Neural progenitor cell (in vitro differentiated cells): ENCODE measurements at regions not wholly inside any gene's neighbourhood (a gene's known extent, or its start where the extent isn't known, plus 50 kb on each side); places are given as distances from the start of the nearest gene placed in this dataset.

Experiments
- DNase-seq: peaks from one replicate; pipeline ENCODE4 v3.0.0-alpha.2; 2016; ENCODE audit warnings: low spot score
- H2AFZ ChIP-seq: fragments of 200-600 bp; sonication (generic); replicated peaks from 2 replicates; pipeline ENCODE4 v1.6.1; 2016; ENCODE audit warnings: antibody characterized with exemption
- H3F3A ChIP-seq: fragments of 200-600 bp; sonication (generic); 2 replicates; pipeline ENCODE4 v1.6.1; 2016; ENCODE audit warnings: antibody characterized with exemption, low read depth
- H3K27ac ChIP-seq: fragments of 200-600 bp; sonication (generic); 2 replicates; pipeline ENCODE4 v1.5.1; 2016; ENCODE audit warnings: mild to moderate bottlenecking
- H3K27me3 ChIP-seq: fragments of 200-600 bp; sonication (generic); 2 replicates; pipeline ENCODE4 v1.6.1; 2016; ENCODE audit warnings: mild to moderate bottlenecking, moderate library complexity
- H3K36me3 ChIP-seq: fragments of 200-600 bp; sonication (generic); 2 replicates; pipeline ENCODE4 v1.5.1; 2016
- H3K4me1 ChIP-seq: fragments of 200-600 bp; sonication (generic); 2 replicates; pipeline ENCODE4 v1.6.1; 2016; ENCODE audit warnings: mixed run types
- H3K4me2 ChIP-seq: fragments of 200-600 bp; sonication (generic); 2 replicates; pipeline ENCODE4 v1.6.1; 2016
- H3K4me3 ChIP-seq: fragments of 200-600 bp; sonication (generic); 2 replicates; pipeline ENCODE4 v1.5.1; 2016
- H3K79me2 ChIP-seq: fragments of 200-600 bp; sonication (generic); 2 replicates; pipeline ENCODE4 v1.6.1; 2016; ENCODE audit warnings: low read depth
- H3K9ac ChIP-seq: fragments of 200-600 bp; sonication (generic); 2 replicates; pipeline ENCODE4 v1.6.1; 2016
- H3K9me3 ChIP-seq: fragments of 200-600 bp; sonication (generic); 2 replicates; pipeline ENCODE4 v1.5.1; 2016; ENCODE audit warnings: low read depth
- H4K20me1 ChIP-seq: fragments of 200-600 bp; sonication (generic); 2 replicates; pipeline ENCODE4 v1.6.1; 2016; ENCODE audit warnings: low read depth
- H3K27ac Mint-ChIP-seq: 3 replicates; pipeline ENCODE4 v1.8.0; 2021; ENCODE audit warnings: mixed read lengths
- H3K27me3 Mint-ChIP-seq: 2 replicates; pipeline ENCODE4 v1.8.0; 2022; ENCODE audit warnings: low read depth, mild to moderate bottlenecking, inconsistent platforms, moderate library complexity, mixed read lengths; ENCODE audit not compliant: insufficient read depth
- H3K36me3 Mint-ChIP-seq: 3 replicates; pipeline ENCODE4 v1.8.0; 2021; ENCODE audit warnings: mixed read lengths
- H3K4me1 Mint-ChIP-seq: 3 replicates; pipeline ENCODE4 v1.8.0; 2021; ENCODE audit warnings: mixed read lengths
- H3K4me3 Mint-ChIP-seq: 3 replicates; pipeline ENCODE4 v1.8.0; 2021; ENCODE audit warnings: mild to moderate bottlenecking, moderate library complexity, mixed read lengths
- H3K9me3 Mint-ChIP-seq: 3 replicates; pipeline ENCODE4 v1.8.0; 2020; ENCODE audit warnings: mixed read lengths
- CTCF ChIP-seq: fragments of 200-600 bp; sonication (generic); IDR thresholded peaks from 2 replicates; pipeline ENCODE4 v1.5.1; 2017; ENCODE audit warnings: antibody characterized with exemption, mild to moderate bottlenecking
- EZH2 ChIP-seq: fragments of 200-600 bp; sonication (generic); IDR thresholded peaks from 2 replicates; pipeline ENCODE4 v1.6.1; 2017; ENCODE audit warnings: antibody characterized with exemption, mild to moderate bottlenecking, moderate library complexity
- EZH2phosphoT487 ChIP-seq: fragments of 200-600 bp; sonication (generic); IDR thresholded peaks from 2 replicates; pipeline ENCODE4 v1.6.1; 2017; ENCODE audit warnings: antibody characterized with exemption

GRCh38 chr12:17982556-17982955, 107.4 kb downstream of the RERGL start:
- no peak overlapping the region for H3K27ac Mint-ChIP-seq
- no peak overlapping the region for H2AFZ ChIP-seq
- no peak for DNase-seq
- no peak for TF ChIP-seq EZH2
- no peak for TF ChIP-seq EZH2phosphoT487
- no peak for TF ChIP-seq CTCF
- H3K4me3 Mint-ChIP-seq = no peak overlapping the region
- H3K79me2 ChIP-seq = no peaks in the 10 kb centered on the region
- no peaks in the 10 kb centered on the region for H3K4me1 Mint-ChIP-seq
- H3K9ac ChIP-seq = no peak overlapping the region
- H4K20me1 ChIP-seq = no peaks in the 10 kb centered on the region
- H3K9me3 Mint-ChIP-seq = no peaks in the 10 kb centered on the region
- H3K27me3 Mint-ChIP-seq = peaks cover 2% of the 10 kb centered on the region
- H3K36me3 Mint-ChIP-seq = no peaks in the 10 kb centered on the region
- H3K27ac ChIP-seq = no peak overlapping the region
- no peaks in the 10 kb centered on the region for H3F3A ChIP-seq
- no peak overlapping the region for H3K4me2 ChIP-seq
- no peaks in the 10 kb centered on the region for H3K9me3 ChIP-seq
- H3K4me1 ChIP-seq = no peaks in the 10 kb centered on the region
- no peak overlapping the region for H3K4me3 ChIP-seq
- H3K36me3 ChIP-seq = no peaks in the 10 kb centered on the region
- H3K27me3 ChIP-seq = no peaks in the 10 kb centered on the region

- H3K27ac Mint-ChIP-seq = no peak overlapping the region
- no peaks in the 10 kb centered on the region for H3F3A ChIP-seq
- peak; percentile 70 for DNase-seq
- peak; percentile 76 for TF ChIP-seq CTCF
- no peak for TF ChIP-seq EZH2phosphoT487
- no peaks in the 10 kb centered on the region for H3K9me3 Mint-ChIP-seq
- no peaks in the 10 kb centered on the region for H3K9me3 ChIP-seq
- no peak overlapping the region for H3K4me3 ChIP-seq
- H3K27me3 Mint-ChIP-seq = no peaks in the 10 kb centered on the region
- no peak overlapping the region for H3K27ac ChIP-seq
- H3K4me3 Mint-ChIP-seq = no peak overlapping the region
- no peaks in the 10 kb centered on the region for H4K20me1 ChIP-seq
- H3K36me3 Mint-ChIP-seq = no peaks in the 10 kb centered on the region
- no peaks in the 10 kb centered on the region for H3K27me3 ChIP-seq
- H2AFZ ChIP-seq = no peak overlapping the region
- no peaks in the 10 kb centered on the region for H3K79me2 ChIP-seq
- no peaks in the 10 kb centered on the region for H3K36me3 ChIP-seq
- no peak overlapping the region for H3K4me2 ChIP-seq
- no peak overlapping the region for H3K9ac ChIP-seq
- no peaks in the 10 kb centered on the region for H3K4me1 ChIP-seq
- no peaks in the 10 kb centered on the region for H3K4me1 Mint-ChIP-seq
Measured at GRCh38 chr12:17976202-17976601, 113.8 kb downstream of the RERGL start.

DNA sequence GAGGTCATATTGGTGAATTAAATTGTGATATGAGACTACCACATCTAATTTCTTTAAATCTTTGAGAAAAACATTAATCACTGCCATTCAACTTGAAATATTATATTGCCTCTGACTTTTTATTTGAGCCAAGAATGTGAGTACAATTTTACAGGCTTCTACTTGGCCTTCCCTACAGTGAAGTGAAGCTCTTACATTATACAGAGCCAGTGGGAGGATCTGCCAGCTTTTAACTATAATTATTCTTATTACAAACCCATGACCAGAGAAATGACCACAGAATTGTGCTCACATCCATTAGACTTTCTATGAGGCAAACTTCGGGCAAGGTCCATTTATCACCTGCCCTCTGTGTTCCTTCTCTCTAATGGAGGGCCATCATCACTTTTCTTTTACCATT, 114.2 kb downstream of the RERGL start:
- H3K27me3 Mint-ChIP-seq = no peaks in the 10 kb centered on the region
- no peaks in the 10 kb centered on the region for H3K4me1 ChIP-seq
- no peak overlapping the region for H3K9ac ChIP-seq
- no peaks in the 10 kb centered on the region for H3F3A ChIP-seq
- H3K4me3 ChIP-seq = no peak overlapping the region
- H3K27me3 ChIP-seq = no peaks in the 10 kb centered on the region
- no peaks in the 10 kb centered on the region for H3K9me3 Mint-ChIP-seq
- H3K9me3 ChIP-seq = no peaks in the 10 kb centered on the region
- no peaks in the 10 kb centered on the region for H3K36me3 Mint-ChIP-seq
- H4K20me1 ChIP-seq = no peaks in the 10 kb centered on the region
- H3K4me3 Mint-ChIP-seq = no peak overlapping the region
- H3K79me2 ChIP-seq = no peaks in the 10 kb centered on the region
- no peaks in the 10 kb centered on the region for H3K4me1 Mint-ChIP-seq
- TF ChIP-seq EZH2 = no peak
- no peak for TF ChIP-seq CTCF
- no peak for TF ChIP-seq EZH2phosphoT487
- H3K4me2 ChIP-seq = no peak overlapping the region
- no peak overlapping the region for H3K27ac ChIP-seq
- H2AFZ ChIP-seq = no peak overlapping the region
- no peak overlapping the region for H3K27ac Mint-ChIP-seq
- H3K36me3 ChIP-seq = no peaks in the 10 kb centered on the region
- DNase-seq = no peak

DNA sequence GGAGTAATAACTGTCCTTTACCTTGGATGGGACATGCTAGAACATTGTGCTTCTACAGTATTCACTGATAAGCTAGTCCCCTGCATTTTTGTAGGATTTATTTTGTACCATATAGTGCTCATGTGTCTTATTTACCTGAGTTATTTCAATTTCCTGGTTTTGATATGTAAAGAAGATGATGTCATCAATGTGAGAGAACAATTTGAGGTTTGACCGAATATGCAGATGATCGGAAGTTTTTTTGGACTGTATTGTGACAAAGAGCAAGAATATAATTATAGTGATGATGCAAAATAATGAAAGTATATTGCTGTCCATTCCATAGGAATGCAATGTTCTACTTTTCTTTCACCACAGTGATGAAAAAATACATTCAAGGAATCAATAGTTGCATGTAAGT, 114.8 kb downstream of the RERGL start:
- TF ChIP-seq EZH2phosphoT487 (no peak), CTCF (no peak), EZH2 (no peak)
- H3K4me3 ChIP-seq = no peak overlapping the region
- DNase-seq = no peak
- H3K27ac Mint-ChIP-seq = no peak overlapping the region
- H3K27me3 ChIP-seq = no peaks in the 10 kb centered on the region
- H3K9me3 ChIP-seq = no peaks in the 10 kb centered on the region
- no peaks in the 10 kb centered on the region for H3K27me3 Mint-ChIP-seq
- no peaks in the 10 kb centered on the region for H3K4me1 ChIP-seq
- H3K27ac ChIP-seq = no peak overlapping the region
- no peaks in the 10 kb centered on the region for H3K79me2 ChIP-seq
- H2AFZ ChIP-seq = no peak overlapping the region
- H3K4me2 ChIP-seq = no peak overlapping the region
- no peaks in the 10 kb centered on the region for H3K36me3 Mint-ChIP-seq
- H3K36me3 ChIP-seq = no peaks in the 10 kb centered on the region
- no peaks in the 10 kb centered on the region for H3F3A ChIP-seq
- no peak overlapping the region for H3K4me3 Mint-ChIP-seq
- no peaks in the 10 kb centered on the region for H4K20me1 ChIP-seq
- H3K4me1 Mint-ChIP-seq = no peaks in the 10 kb centered on the region
- no peak overlapping the region for H3K9ac ChIP-seq
- no peaks in the 10 kb centered on the region for H3K9me3 Mint-ChIP-seq
